SK-N-SH treated with all-trans-retinoic acid at 6 μM for 48 hours (cell line): ENCODE measurements at regions not wholly inside any gene's neighbourhood (a gene's known extent, or its start where the extent isn't known, plus 50 kb on each side); places are given as distances from the start of the nearest gene placed in this dataset.
A peak's percentile ranks its signal among the peaks of the same experiment; 100 is the strongest.

Source experiments
- ATAC-seq: fragments of 200-7000 bp; cut with Tn5 transposase; 3 replicates; pipeline ENCODE4 v1.9.1; 2020; ENCODE audit warnings: mild to moderate bottlenecking, moderate library complexity
- ARNTL ChIP-seq: fragments of 450-650 bp; formaldehyde crosslinking; IDR thresholded peaks from 2 replicates; pipeline ENCODE4 v1.5.0; 2020; ENCODE audit warnings: low read depth, mild to moderate bottlenecking, moderate library complexity, borderline replicate concordance
- BACH2 ChIP-seq: fragments of 250-450 bp; sonication (Bioruptor Pico); IDR thresholded peaks from 2 replicates; pipeline ENCODE4 v1.9.0; 2021; ENCODE audit warnings: mild to moderate bottlenecking, borderline replicate concordance
- CSDC2 ChIP-seq: fragments of 250-450 bp; sonication (Bioruptor Pico); IDR thresholded peaks from 2 replicates; pipeline ENCODE4 v1.5.0; 2020; ENCODE audit warnings: mild to moderate bottlenecking, moderate library complexity
- CSRNP3 ChIP-seq: fragments of 250-450 bp; sonication (Bioruptor Pico); IDR thresholded peaks from 2 replicates; pipeline ENCODE4 v1.5.1; 2021; ENCODE audit warnings: mild to moderate bottlenecking, moderate library complexity
- ESRRG ChIP-seq: fragments of 250-450 bp; sonication (Bioruptor Pico); IDR thresholded peaks from 2 replicates; pipeline ENCODE4 v1.6.1; 2021; ENCODE audit warnings: mild to moderate bottlenecking
- GLIS3 ChIP-seq: fragments of 250-450 bp; sonication (Bioruptor Pico); IDR thresholded peaks from 2 replicates; pipeline ENCODE4 v1.5.0; 2020; ENCODE audit warnings: mild to moderate bottlenecking, moderate library complexity
- ISL1 ChIP-seq: fragments of 250-450 bp; sonication (Bioruptor Pico); IDR thresholded peaks from 2 replicates; pipeline ENCODE4 v2.1.2; 2022; ENCODE audit warnings: mild to moderate bottlenecking, moderate library complexity
- OSR1 ChIP-seq: fragments of 250-450 bp; sonication (Bioruptor Pico); IDR thresholded peaks from 2 replicates; pipeline ENCODE4 v1.8.0; 2022; ENCODE audit warnings: moderate library complexity, mild to moderate bottlenecking, inconsistent platforms
- PATZ1 ChIP-seq: fragments of 250-450 bp; sonication (Bioruptor Pico); IDR thresholded peaks from 2 replicates; pipeline ENCODE4 v1.8.0; 2020; ENCODE audit warnings: mild to moderate bottlenecking, moderate library complexity, borderline replicate concordance
- POU6F1 ChIP-seq: fragments of 250-450 bp; sonication (Bioruptor Pico); IDR thresholded peaks from 2 replicates; pipeline ENCODE4 v1.8.0; 2021; ENCODE audit warnings: low read depth, mild to moderate bottlenecking, moderate library complexity, borderline replicate concordance
- PPARA ChIP-seq: fragments of 250-450 bp; sonication (Bioruptor Pico); IDR thresholded peaks from 2 replicates; pipeline ENCODE4 v1.5.0; 2020; ENCODE audit warnings: mild to moderate bottlenecking, borderline replicate concordance
- RARB ChIP-seq: fragments of 250-450 bp; sonication (Bioruptor Pico); IDR thresholded peaks from 2 replicates; pipeline ENCODE4 v1.8.0; 2021; ENCODE audit warnings: mild to moderate bottlenecking, moderate library complexity
- SNAI2 ChIP-seq: fragments of 250-450 bp; sonication (Bioruptor Pico); IDR thresholded peaks from 2 replicates; pipeline ENCODE4 v1.5.0; 2020; ENCODE audit warnings: mild to moderate bottlenecking, moderate library complexity
- TCF4 ChIP-seq: fragments of 250-450 bp; sonication (Bioruptor Pico); IDR thresholded peaks from 2 replicates; pipeline ENCODE4 v1.8.0; 2021; ENCODE audit warnings: mild to moderate bottlenecking, moderate library complexity, borderline replicate concordance
- TOX ChIP-seq: fragments of 250-450 bp; sonication (Bioruptor Pico); IDR thresholded peaks from 2 replicates; pipeline ENCODE4 v1.8.0; 2021; ENCODE audit warnings: mild to moderate bottlenecking, moderate library complexity, borderline replicate concordance
- TSHZ2 ChIP-seq: fragments of 250-450 bp; sonication (Bioruptor Pico); IDR thresholded peaks from 2 replicates; pipeline ENCODE4 v1.5.0; 2020; ENCODE audit warnings: mild to moderate bottlenecking, moderate library complexity
- ZC3H10 ChIP-seq: fragments of 250-450 bp; sonication (Bioruptor Pico); IDR thresholded peaks from 2 replicates; pipeline ENCODE4 v1.5.1; 2021; ENCODE audit warnings: mild to moderate bottlenecking, moderate library complexity
- ZFP30 ChIP-seq: fragments of 450-650 bp; formaldehyde crosslinking; IDR thresholded peaks from 2 replicates; pipeline ENCODE4 v1.5.0; 2022; ENCODE audit warnings: mild to moderate bottlenecking, moderate library complexity
- ZNF565 ChIP-seq: fragments of 450-650 bp; formaldehyde crosslinking; conservative IDR thresholded peaks from 2 replicates; pipeline ENCODE4 v1.5.0; 2020; ENCODE audit warnings: low read depth, mild to moderate bottlenecking, moderate library complexity
- ZNF8 ChIP-seq: fragments of 450-650 bp; formaldehyde crosslinking; IDR thresholded peaks from 2 replicates; pipeline ENCODE4 v1.5.0; 2020; ENCODE audit warnings: mild to moderate bottlenecking, moderate library complexity

- TF ChIP-seq BACH2 (CRISPR knock-in tag), result no peak
- TF ChIP-seq ZC3H10 (CRISPR knock-in tag), result no peak
- no peak for TF ChIP-seq POU6F1 (CRISPR knock-in tag)
- no peak for TF ChIP-seq PATZ1 (CRISPR knock-in tag)
- no peak for TF ChIP-seq ESRRG
- no peak for TF ChIP-seq ZFP30 (CRISPR knock-in tag)
- TF ChIP-seq ARNTL (CRISPR knock-in tag), result no peak
- no peak for TF ChIP-seq CSRNP3
- TF ChIP-seq OSR1 (CRISPR knock-in tag), result no peak
- no peak for ATAC-seq
Observed at GRCh38 chr2:163374282-163374681, 361.5 kb downstream of the FIGN start.

- TF ChIP-seq ISL1 (CRISPR knock-in tag) (no peak), CSDC2 (no peak), ZFP30 (CRISPR knock-in tag) (no peak), TCF4 (CRISPR knock-in tag) (no peak), ZC3H10 (CRISPR knock-in tag) (no peak), GLIS3 (CRISPR knock-in tag) (no peak), ZNF8 (no peak), OSR1 (CRISPR knock-in tag) (no peak), POU6F1 (CRISPR knock-in tag) (no peak), PATZ1 (CRISPR knock-in tag) (no peak), ZNF565 (CRISPR knock-in tag) (no peak), PPARA (CRISPR knock-in tag) (no peak), ESRRG (no peak), CSRNP3 (no peak), ARNTL (CRISPR knock-in tag) (no peak), RARB (CRISPR knock-in tag) (no peak), BACH2 (CRISPR knock-in tag) (no peak)
- no peak for ATAC-seq
Observed at GRCh38 chr2:163373496-163373895, 362.3 kb downstream of the FIGN start.

GRCh38 chr2:163370169-163370886 lies 365.5 kb downstream of the FIGN start:
- ATAC-seq, result peak; percentile 91
- TF ChIP-seq ARNTL (CRISPR knock-in tag) (no peak), ZFP30 (CRISPR knock-in tag) (no peak), TCF4 (CRISPR knock-in tag) (no peak), POU6F1 (CRISPR knock-in tag) (no peak), CSDC2 (no peak), SNAI2 (CRISPR knock-in tag) (no peak), ZNF8 (no peak), TSHZ2 (CRISPR knock-in tag) (no peak), ISL1 (CRISPR knock-in tag) (peak; percentile 69), TOX (0 out of 2 replicates have a peak, but pooled peaks have one; percentile 31), OSR1 (CRISPR knock-in tag) (no peak), PPARA (CRISPR knock-in tag) (no peak)
